Astrocyte (in vitro differentiated cells and primary cell): ENCODE measurements at regions not wholly inside any gene's neighbourhood (a gene's known extent, or its start where the extent isn't known, plus 50 kb on each side); places are given as distances from the start of the nearest gene placed in this dataset.

Experiments used
- DNase-seq: peaks from one replicate; pipeline ENCODE4 v3.0.0-alpha.2; 2010; ENCODE audit warnings: low read depth
- FAIRE-seq: peaks from 2 replicates; lab custom pipeline; 2011; peaks lifted over from hg19 to GRCh38; lab: Jason Lieb, UNC
- H2AFZ ChIP-seq: 2 replicates; pipeline ENCODE4 v1.6.0; 2012; ENCODE audit warnings: low read depth, low read length, inconsistent platforms
- H3K27ac ChIP-seq: 2 replicates; pipeline ENCODE4 v1.5.1; 2011; ENCODE audit warnings: low read depth, low read length, inconsistent platforms
- H3K27me3 ChIP-seq: 2 replicates; pipeline ENCODE4 v1.6.0; 2011; ENCODE audit warnings: low read length, inconsistent platforms; ENCODE audit not compliant: insufficient read depth
- H3K36me3 ChIP-seq: 2 replicates; pipeline ENCODE4 v1.5.1; 2011; ENCODE audit warnings: low read length, inconsistent platforms; ENCODE audit not compliant: insufficient read depth
- H3K4me1 ChIP-seq: 2 replicates; pipeline ENCODE4 v1.5.1; 2011; ENCODE audit warnings: low read length, inconsistent platforms; ENCODE audit not compliant: insufficient read depth
- H3K4me2 ChIP-seq: 2 replicates; pipeline ENCODE4 v1.6.0; 2012; ENCODE audit warnings: low read length, inconsistent platforms
- H3K4me3 ChIP-seq: 2 replicates; pipeline ENCODE4 v1.5.1; 2011; ENCODE audit warnings: low read depth, mild to moderate bottlenecking, low read length, inconsistent platforms; ENCODE audit not compliant: insufficient read depth
- H3K79me2 ChIP-seq: 2 replicates; pipeline ENCODE4 v1.6.0; 2012; ENCODE audit warnings: mild to moderate bottlenecking, low read length, inconsistent platforms; ENCODE audit not compliant: insufficient read depth
- H3K9ac ChIP-seq: 2 replicates; pipeline ENCODE4 v1.6.0; 2012; ENCODE audit warnings: mild to moderate bottlenecking, low read length, inconsistent platforms
- H3K9me3 ChIP-seq: 2 replicates; pipeline ENCODE4 v1.5.1; 2012; ENCODE audit warnings: low read depth, mild to moderate bottlenecking, low read length, inconsistent platforms; ENCODE audit not compliant: insufficient read depth
- H4K20me1 ChIP-seq: 2 replicates; pipeline ENCODE4 v1.6.0; 2012; ENCODE audit warnings: low read length, inconsistent platforms; ENCODE audit not compliant: insufficient read depth
- H3K27ac Mint-ChIP-seq: one replicate; pipeline ENCODE4 v1.8.0; 2021; ENCODE audit warnings: mild to moderate bottlenecking, mixed read lengths; ENCODE audit not compliant: unreplicated experiment
- H3K27me3 Mint-ChIP-seq: one replicate; pipeline ENCODE4 v1.8.0; 2021; ENCODE audit warnings: low read depth, mixed read lengths; ENCODE audit not compliant: unreplicated experiment
- H3K36me3 Mint-ChIP-seq: one replicate; pipeline ENCODE4 v1.8.0; 2021; ENCODE audit warnings: low read depth, mixed read lengths; ENCODE audit not compliant: unreplicated experiment
- H3K4me1 Mint-ChIP-seq: one replicate; pipeline ENCODE4 v1.8.0; 2021; ENCODE audit warnings: low read depth, mixed read lengths; ENCODE audit not compliant: unreplicated experiment
- H3K4me3 Mint-ChIP-seq: one replicate; pipeline ENCODE4 v1.8.0; 2021; ENCODE audit warnings: mild to moderate bottlenecking, moderate library complexity, mixed read lengths; ENCODE audit not compliant: unreplicated experiment
- H3K9me3 Mint-ChIP-seq: one replicate; pipeline ENCODE4 v1.8.0; 2021; ENCODE audit warnings: mild to moderate bottlenecking, mixed read lengths; ENCODE audit not compliant: unreplicated experiment
- CTCF ChIP-seq: IDR thresholded peaks from 2 replicates; pipeline ENCODE4 v1.5.1; 2011; ENCODE audit warnings: low read depth, mild to moderate bottlenecking, inconsistent platforms, low read length, moderate library complexity; ENCODE audit not compliant: insufficient read depth
- EZH2 ChIP-seq: IDR thresholded peaks from 2 replicates; pipeline ENCODE4 v1.6.1; 2012; ENCODE audit warnings: mild to moderate bottlenecking, low read length, inconsistent platforms; ENCODE audit not compliant: insufficient read depth

- no peaks in the 10 kb centered on the region for H3K4me1 ChIP-seq
- H3K79me2 ChIP-seq: no peaks in the 10 kb centered on the region
- H3K9me3 ChIP-seq: peaks cover 29% of the 10 kb centered on the region
- Mint-ChIP-seq H3K4me1 (no peaks in the 10 kb centered on the region), H3K36me3 (no peaks in the 10 kb centered on the region), H3K27me3 (no peaks in the 10 kb centered on the region), H3K4me3 (no peak overlapping the region), H3K9me3 (peaks cover 53% of the 10 kb centered on the region), H3K27ac (no peak overlapping the region)
- H4K20me1 ChIP-seq: no peaks in the 10 kb centered on the region
- TF ChIP-seq EZH2 (no peak), CTCF (no peak)
- no peak overlapping the region for H3K4me3 ChIP-seq
- no peaks in the 10 kb centered on the region for H3K36me3 ChIP-seq
- FAIRE-seq (no peak), DNase-seq (no peak)
- no peak overlapping the region for H2AFZ ChIP-seq
- no peak overlapping the region for H3K4me2 ChIP-seq
- H3K27me3 ChIP-seq: no peaks in the 10 kb centered on the region
- no peak overlapping the region for H3K9ac ChIP-seq
- H3K27ac ChIP-seq: no peak overlapping the region
Observed at GRCh38 chr15:22226034-22226790, 145.9 kb downstream of the OR4M2 start.

- Histone ChIP-seq H2AFZ (no peak overlapping the region), H3K27me3 (no peaks in the 10 kb centered on the region), H3K4me3 (no peak overlapping the region), H3K4me1 (no peaks in the 10 kb centered on the region), H3K36me3 (no peaks in the 10 kb centered on the region), H3K4me2 (no peak overlapping the region), H3K27ac (no peak overlapping the region), H3K79me2 (no peaks in the 10 kb centered on the region), H4K20me1 (no peaks in the 10 kb centered on the region), H3K9ac (no peak overlapping the region), H3K9me3 (peaks cover 31% of the 10 kb centered on the region)
- Mint-ChIP-seq H3K4me1 (no peaks in the 10 kb centered on the region), H3K9me3 (peaks cover 45% of the 10 kb centered on the region), H3K36me3 (no peaks in the 10 kb centered on the region), H3K4me3 (no peak overlapping the region), H3K27ac (no peak overlapping the region), H3K27me3 (no peaks in the 10 kb centered on the region)
- FAIRE-seq (no peak), DNase-seq (no peak)
- TF ChIP-seq CTCF: no peak
- TF ChIP-seq EZH2: no peak
Observed at GRCh38 chr15:22227411-22228100, 147.2 kb downstream of the OR4M2 start.
